SK-N-SH (cell line): ENCODE measurements at regions not wholly inside any gene's neighbourhood (a gene's known extent, or its start where the extent isn't known, plus 50 kb on each side); places are given as distances from the start of the nearest gene placed in this dataset.

Experiments
- CTCF ChIP-seq: fragments of 200-600 bp; sonication (generic); IDR thresholded peaks from 2 replicates; pipeline ENCODE4 v1.6.1; 2017; ENCODE audit warnings: antibody characterized with exemption, mild to moderate bottlenecking, moderate library complexity
- FOXJ3 ChIP-seq: sonication (generic); formaldehyde crosslinking; IDR thresholded peaks from 2 replicates; pipeline ENCODE4 v1.5.1; 2020; ENCODE audit warnings: mild to moderate bottlenecking, missing genetic modification reagents
- FOXM1 ChIP-seq: IDR thresholded peaks from 2 replicates; pipeline ENCODE4 v1.4.0; 2012; ENCODE audit warnings: low read depth, mild to moderate bottlenecking
- GABPA ChIP-seq: IDR thresholded peaks from 2 replicates; pipeline ENCODE4 v1.4.0; 2012; ENCODE audit warnings: low read depth, mild to moderate bottlenecking
- JUND ChIP-seq: IDR thresholded peaks from 2 replicates; pipeline ENCODE4 v1.4.0; 2012
- NRF1 ChIP-seq: IDR thresholded peaks from 2 replicates; pipeline ENCODE4 v1.6.1; 2012; ENCODE audit warnings: low read depth, mild to moderate bottlenecking, low read length
- POLR2AphosphoS5 ChIP-seq: IDR thresholded peaks from 2 replicates; pipeline ENCODE4 v1.6.1; 2012; ENCODE audit warnings: low read depth, low read length
- TAF1 ChIP-seq: IDR thresholded peaks from 2 replicates; pipeline ENCODE4 v1.6.1; 2012; ENCODE audit warnings: low read depth, mild to moderate bottlenecking, low read length, moderate library complexity, borderline replicate concordance
- YY1 ChIP-seq: IDR thresholded peaks from 2 replicates; pipeline ENCODE4 v1.4.0; 2012; ENCODE audit warnings: low read depth, mild to moderate bottlenecking
- ZBTB33 ChIP-seq: IDR thresholded peaks from 2 replicates; pipeline ENCODE4 v1.4.0; 2012; ENCODE audit warnings: low read depth, borderline replicate concordance
- TF ChIP-seq, protein P1 (sequence below): IDR thresholded peaks from 2 replicates; pipeline ENCODE4 v1.6.1; 2012; ENCODE audit warnings: mild to moderate bottlenecking, low read depth, low read length, moderate library complexity
- TF ChIP-seq, protein P2 (sequence below): fragments of 150-350 bp; IDR thresholded peaks from 2 replicates; pipeline ENCODE4 v1.6.1; 2017; ENCODE audit warnings: antibody characterized with exemption, low read length, low read depth, borderline replicate concordance
- TF ChIP-seq, protein P3 (sequence below): IDR thresholded peaks from 2 replicates; pipeline ENCODE4 v1.4.0; 2012; ENCODE audit warnings: low read depth

DNA sequence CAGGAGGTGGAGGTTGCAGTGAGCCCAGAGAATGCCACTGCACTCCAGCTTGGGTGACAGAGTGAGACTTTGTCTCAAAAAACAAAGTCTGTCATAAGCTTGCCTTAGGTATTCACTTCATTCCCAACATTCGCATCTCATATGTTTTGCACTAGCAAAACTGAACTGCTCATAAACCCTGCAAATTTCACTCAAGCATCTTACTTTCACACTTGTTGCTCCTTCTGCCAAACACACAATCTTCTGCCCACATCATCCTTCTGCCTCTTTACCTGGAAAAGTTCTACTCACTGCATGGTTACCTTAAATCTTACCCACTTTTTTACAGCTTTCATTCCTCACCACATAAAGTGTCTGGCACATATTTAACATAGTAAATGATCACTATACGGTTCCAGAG, 152.5 kb downstream of the USP22 start:
- TF ChIP-seq CTCF (no peak), FOXJ3 (CRISPR knock-in tag) (no peak), FOXM1 (no peak), NRF1 (no peak), GABPA (no peak), POLR2AphosphoS5 (no peak), JUND (no peak), YY1 (no peak), ZBTB33 (no peak), TAF1 (no peak)
- TF ChIP-seq, protein P1, sequence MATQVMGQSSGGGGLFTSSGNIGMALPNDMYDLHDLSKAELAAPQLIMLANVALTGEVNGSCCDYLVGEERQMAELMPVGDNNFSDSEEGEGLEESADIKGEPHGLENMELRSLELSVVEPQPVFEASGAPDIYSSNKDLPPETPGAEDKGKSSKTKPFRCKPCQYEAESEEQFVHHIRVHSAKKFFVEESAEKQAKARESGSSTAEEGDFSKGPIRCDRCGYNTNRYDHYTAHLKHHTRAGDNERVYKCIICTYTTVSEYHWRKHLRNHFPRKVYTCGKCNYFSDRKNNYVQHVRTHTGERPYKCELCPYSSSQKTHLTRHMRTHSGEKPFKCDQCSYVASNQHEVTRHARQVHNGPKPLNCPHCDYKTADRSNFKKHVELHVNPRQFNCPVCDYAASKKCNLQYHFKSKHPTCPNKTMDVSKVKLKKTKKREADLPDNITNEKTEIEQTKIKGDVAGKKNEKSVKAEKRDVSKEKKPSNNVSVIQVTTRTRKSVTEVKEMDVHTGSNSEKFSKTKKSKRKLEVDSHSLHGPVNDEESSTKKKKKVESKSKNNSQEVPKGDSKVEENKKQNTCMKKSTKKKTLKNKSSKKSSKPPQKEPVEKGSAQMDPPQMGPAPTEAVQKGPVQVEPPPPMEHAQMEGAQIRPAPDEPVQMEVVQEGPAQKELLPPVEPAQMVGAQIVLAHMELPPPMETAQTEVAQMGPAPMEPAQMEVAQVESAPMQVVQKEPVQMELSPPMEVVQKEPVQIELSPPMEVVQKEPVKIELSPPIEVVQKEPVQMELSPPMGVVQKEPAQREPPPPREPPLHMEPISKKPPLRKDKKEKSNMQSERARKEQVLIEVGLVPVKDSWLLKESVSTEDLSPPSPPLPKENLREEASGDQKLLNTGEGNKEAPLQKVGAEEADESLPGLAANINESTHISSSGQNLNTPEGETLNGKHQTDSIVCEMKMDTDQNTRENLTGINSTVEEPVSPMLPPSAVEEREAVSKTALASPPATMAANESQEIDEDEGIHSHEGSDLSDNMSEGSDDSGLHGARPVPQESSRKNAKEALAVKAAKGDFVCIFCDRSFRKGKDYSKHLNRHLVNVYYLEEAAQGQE = no peak
- TF ChIP-seq, protein P2, sequence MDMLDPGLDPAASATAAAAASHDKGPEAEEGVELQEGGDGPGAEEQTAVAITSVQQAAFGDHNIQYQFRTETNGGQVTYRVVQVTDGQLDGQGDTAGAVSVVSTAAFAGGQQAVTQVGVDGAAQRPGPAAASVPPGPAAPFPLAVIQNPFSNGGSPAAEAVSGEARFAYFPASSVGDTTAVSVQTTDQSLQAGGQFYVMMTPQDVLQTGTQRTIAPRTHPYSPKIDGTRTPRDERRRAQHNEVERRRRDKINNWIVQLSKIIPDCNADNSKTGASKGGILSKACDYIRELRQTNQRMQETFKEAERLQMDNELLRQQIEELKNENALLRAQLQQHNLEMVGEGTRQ = no peak
- TF ChIP-seq, protein P3, sequence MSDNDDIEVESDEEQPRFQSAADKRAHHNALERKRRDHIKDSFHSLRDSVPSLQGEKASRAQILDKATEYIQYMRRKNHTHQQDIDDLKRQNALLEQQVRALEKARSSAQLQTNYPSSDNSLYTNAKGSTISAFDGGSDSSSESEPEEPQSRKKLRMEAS = no peak
